ENCODE measurements at regions not wholly inside any gene's neighbourhood (a gene's known extent, or its start where the extent isn't known, plus 50 kb on each side); places are given as distances from the start of the nearest gene placed in this dataset.

DNA sequence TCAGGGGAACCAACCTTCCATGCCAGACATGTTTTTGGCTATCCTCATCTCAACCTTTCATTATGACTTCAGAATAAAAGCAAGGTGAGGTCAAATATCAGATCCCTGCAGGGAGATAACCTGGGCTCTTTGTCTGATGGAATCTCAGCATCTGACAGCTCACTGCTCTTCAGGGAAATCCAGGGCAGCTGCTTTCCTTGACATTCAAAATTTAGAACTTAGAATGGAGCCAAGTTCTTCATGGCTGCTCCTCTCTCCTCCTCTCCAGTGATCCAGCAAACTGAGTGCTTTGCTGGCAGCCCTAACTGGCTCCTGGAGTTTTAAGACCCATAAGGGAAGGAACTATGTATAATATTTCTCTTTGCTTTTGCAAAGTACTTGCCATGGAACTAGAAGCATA is 716.3 kb downstream of the TSN start:
- Histone ChIP-seq H3K4me1 (replicated peaks in 1 of 4; ENCODE audit: control insufficient read depth in 3 of 4, insufficient read depth in 4 of 4, low read length in 3 of 4) (peaks cover 0 to 3% (median 0%) of the 10 kb centered on the region in 4 experiments; a peak in 1 of 7 replicates), H2BK5ac (ENCODE audit: low read depth, low read length) (no peak overlapping the region), H4K8ac (ENCODE audit: extremely low read depth, insufficient read depth, low read length) (no peak overlapping the region), H3K27ac (ENCODE audit: low read depth, low read length) (no peak overlapping the region), H2BK15ac (ENCODE audit: low read length) (no peak overlapping the region), H4K20me1 (replicated peaks in 1 of 2; ENCODE audit: control insufficient read depth in 1 of 2, insufficient read depth in 2 of 2, low read length in 2 of 2) (no peaks in the 10 kb centered on the region), H3K36me3 (ENCODE audit: control insufficient read depth in 2 of 4, insufficient read depth in 4 of 4, low read length in 3 of 4) (no peaks in the 10 kb centered on the region), H2BK120ac (replicated peaks; ENCODE audit: low read depth, low read length) (no peak overlapping the region), H2BK12ac (ENCODE audit: low read depth, low read length) (no peak overlapping the region), H3K23me2 (ENCODE audit: low read depth, low read length) (no peaks in the 10 kb centered on the region), H3K56ac (replicated peaks; ENCODE audit: insufficient read length, low read depth, low read length) (no peak overlapping the region), H3K18ac (ENCODE audit: extremely low read depth, low read length) (no peak overlapping the region), H3K9ac (replicated peaks in 1 of 4; ENCODE audit: extremely low read depth in 1 of 4, low read depth in 3 of 4, low read length in 3 of 4) (no peak overlapping the region), H3K79me2 (ENCODE audit: control insufficient read depth in 1 of 2, insufficient read depth in 2 of 2, low read length in 2 of 2) (no peaks in the 10 kb centered on the region), H3K23ac (ENCODE audit: insufficient read length) (no peak overlapping the region), H3K4me2 (ENCODE audit: insufficient read depth in 1 of 2, low read depth in 2 of 2, low read length in 2 of 2) (no peak overlapping the region), H2BK20ac (ENCODE audit: low read length) (no peak overlapping the region), H3K14ac (ENCODE audit: insufficient read length) (no peak overlapping the region), H4K5ac (ENCODE audit: insufficient read length, low read depth, low read length) (no peak overlapping the region), H3K4ac (replicated peaks; ENCODE audit: insufficient read length, low read depth, low read length) (no peak overlapping the region), H3K27me3 (replicated peaks in 1 of 4; ENCODE audit: control insufficient read depth in 3 of 4, extremely low read depth in 1 of 4, insufficient read depth in 3 of 4, low read length in 3 of 4) (no peaks in the 10 kb centered on the region), H3K9me3 (ENCODE audit: insufficient read depth in 2 of 2, low read depth in 1 of 2, low read length in 1 of 2) (no peaks in the 10 kb centered on the region), H3K79me1 (ENCODE audit: low read depth, low read length) (no peaks in the 10 kb centered on the region), H4K91ac (replicated peaks; ENCODE audit: insufficient read length, low read length) (no peak overlapping the region), H2AK5ac (ENCODE audit: low read depth, low read length) (no peak overlapping the region), H2AFZ (ENCODE audit: low read length) (no peak overlapping the region), H3K4me3 (ENCODE audit: extremely low read depth in 1 of 4, insufficient read depth in 2 of 4, low read depth in 3 of 4, low read length in 4 of 4) (no peak overlapping the region)
- CTCF ChIA-PET (ENCODE audit: partially characterized antibody) = interaction anchor here (1.9 kb wide), 1 partner anchor 22 kb away, joined by 6 read pairs; no protein-coding TSS in a partner anchor
- no peak for TF ChIP-seq EZH2 (IDR thresholded peaks at IDR 0.05; ENCODE audit: low read depth, low read length, severe bottlenecking)
- no peak for TF ChIP-seq FOSL1 (IDR thresholded peaks at IDR 0.05; ENCODE audit: insufficient read depth, low read depth, low read length)
- FAIRE-seq = no peak
- no peak for DNase-seq (ENCODE audit: low read depth in 1 of 2, low spot score in 2 of 2)
- POLR2A ChIA-PET (ENCODE audit: partially characterized antibody) = no interaction called here
